ENCODE measurements at regions not wholly inside any gene's neighbourhood (a gene's known extent, or its start where the extent isn't known, plus 50 kb on each side); places are given as distances from the start of the nearest gene placed in this dataset.

GRCh38 chr12:41950455-41950854 lies 194.2 kb downstream of the GXYLT1 start (continued):
- no peak for TF ChIP-seq ZNF584 (CRISPR knock-in tag; IDR thresholded peaks at IDR 0.05; ENCODE audit: low read depth)
- TF ChIP-seq KAT8 (IDR thresholded peaks at IDR 0.05; ENCODE audit: low read depth), result no peak
- TF ChIP-seq GMEB1 (CRISPR knock-in tag; IDR thresholded peaks at IDR 0.05), result no peak
- TF ChIP-seq NCOA4 (IDR thresholded peaks at IDR 0.05; ENCODE audit: partially characterized antibody), result no peak
- TF ChIP-seq TSC22D4 (tag; IDR thresholded peaks at IDR 0.05), result no peak
- TF ChIP-seq USF2 (CRISPR knock-in tag; IDR thresholded peaks at IDR 0.05), result no peak
- TF ChIP-seq CUX1 (CRISPR knock-in tag; IDR thresholded peaks at IDR 0.05), result no peak
- TF ChIP-seq ATF4 (CRISPR knock-in tag; IDR thresholded peaks at IDR 0.05), result no peak

Measured in K562 (cell line).